H9 (cell line): ENCODE measurements at regions not wholly inside any gene's neighbourhood (a gene's known extent, or its start where the extent isn't known, plus 50 kb on each side); places are given as distances from the start of the nearest gene placed in this dataset.

Experiments
- DNase-seq: peaks from one replicate; pipeline ENCODE4 v3.0.0-alpha.2; 2017
- H2AFZ ChIP-seq: one replicate; pipeline ENCODE4 v1.6.1; 2013; ENCODE audit warnings: mild to moderate bottlenecking, low read length, control low read depth, moderate library complexity
- H2AK5ac ChIP-seq: 2 replicates; pipeline ENCODE4 v1.6.1; 2013; ENCODE audit warnings: low read length, control low read depth, mixed read lengths; ENCODE audit not compliant: insufficient read length
- H2BK120ac ChIP-seq: one replicate; pipeline ENCODE4 v1.6.1; 2013; ENCODE audit warnings: low read depth, mild to moderate bottlenecking, low read length, control low read depth, inconsistent platforms; ENCODE audit not compliant: poor library complexity, severe bottlenecking
- H2BK12ac ChIP-seq: 2 replicates; pipeline ENCODE4 v1.6.1; 2013; ENCODE audit warnings: low read length, control low read depth, mixed read lengths, low read depth; ENCODE audit not compliant: insufficient read length
- H2BK15ac ChIP-seq: 2 replicates; pipeline ENCODE4 v1.6.1; 2013; ENCODE audit warnings: low read depth, low read length, control low read depth
- H2BK20ac ChIP-seq: one replicate; pipeline ENCODE4 v1.6.1; 2013; ENCODE audit warnings: low read depth, mild to moderate bottlenecking, low read length, control low read depth, inconsistent platforms; ENCODE audit not compliant: poor library complexity, severe bottlenecking
- H2BK5ac ChIP-seq: 2 replicates; pipeline ENCODE4 v1.6.1; 2013; ENCODE audit warnings: low read length, control low read depth, mixed read lengths; ENCODE audit not compliant: insufficient read length
- H3K14ac ChIP-seq: 2 replicates; pipeline ENCODE4 v1.6.1; 2013; ENCODE audit warnings: low read length, control low read depth; ENCODE audit not compliant: insufficient read depth
- H3K18ac ChIP-seq: 2 replicates; pipeline ENCODE4 v1.6.1; 2013; ENCODE audit warnings: low read depth, mild to moderate bottlenecking, mixed read lengths, low read length, control low read depth; ENCODE audit not compliant: insufficient read length
- H3K23ac ChIP-seq: 2 replicates; pipeline ENCODE4 v1.6.1; 2013; ENCODE audit warnings: low read length, control low read depth, mixed read lengths, low read depth; ENCODE audit not compliant: insufficient read length
- H3K23me2 ChIP-seq: 2 replicates; pipeline ENCODE4 v1.6.1; 2013; ENCODE audit warnings: low read depth, mild to moderate bottlenecking, mixed read lengths, low read length, control low read depth; ENCODE audit not compliant: insufficient read length, poor library complexity, severe bottlenecking
- H3K27ac ChIP-seq: 2 replicates; pipeline ENCODE4 v1.5.1; 2013; ENCODE audit warnings: low read length, control low read depth, mixed read lengths, low read depth; ENCODE audit not compliant: insufficient read length
- H3K27me3 ChIP-seq: 2 replicates; pipeline ENCODE4 v1.6.1; 2013; ENCODE audit warnings: low read length, control low read depth, inconsistent platforms; ENCODE audit not compliant: insufficient read depth
- H3K4ac ChIP-seq: 2 replicates; pipeline ENCODE4 v1.6.1; 2013; ENCODE audit warnings: low read depth, mild to moderate bottlenecking, control low read depth, inconsistent platforms, low read length, moderate library complexity
- H3K4me1 ChIP-seq: 2 replicates; pipeline ENCODE4 v1.6.1; 2013; ENCODE audit warnings: low read length, control low read depth, inconsistent platforms; ENCODE audit not compliant: insufficient read depth
- H3K4me2 ChIP-seq: 2 replicates; pipeline ENCODE4 v1.6.1; 2013; ENCODE audit warnings: low read length, control low read depth, mixed read lengths; ENCODE audit not compliant: insufficient read length, insufficient read depth
- H3K56ac ChIP-seq: 2 replicates; pipeline ENCODE4 v1.6.1; 2013; ENCODE audit warnings: low read depth, mild to moderate bottlenecking, mixed read lengths, low read length, control low read depth; ENCODE audit not compliant: insufficient read length
- H3K79me1 ChIP-seq: 2 replicates; pipeline ENCODE4 v1.6.1; 2013; ENCODE audit warnings: low read depth, mild to moderate bottlenecking, moderate library complexity, low read length, control low read depth, inconsistent platforms; ENCODE audit not compliant: insufficient read depth, poor library complexity, severe bottlenecking
- H3K79me2 ChIP-seq: 2 replicates; pipeline ENCODE4 v1.6.1; 2013; ENCODE audit warnings: low read length, control low read depth, inconsistent platforms; ENCODE audit not compliant: insufficient read depth
- H3K9ac ChIP-seq: 2 replicates; pipeline ENCODE4 v1.6.1; 2013; ENCODE audit warnings: low read length, control low read depth, mixed read lengths; ENCODE audit not compliant: insufficient read length; ENCODE audit errors: extremely low read depth
- H3K9me3 ChIP-seq: one replicate; pipeline ENCODE4 v1.6.1; 2013; ENCODE audit warnings: low read depth, low read length, inconsistent platforms; ENCODE audit not compliant: control insufficient read depth
- H3T11ph ChIP-seq: one replicate; pipeline ENCODE4 v1.6.1; 2013; ENCODE audit warnings: mild to moderate bottlenecking, low read length, control low read depth, inconsistent platforms
- H4K20me1 ChIP-seq: one replicate; pipeline ENCODE4 v1.6.1; 2013; ENCODE audit not compliant: control insufficient read depth, insufficient read length, insufficient read depth
- H4K5ac ChIP-seq: 2 replicates; pipeline ENCODE4 v1.6.1; 2013; ENCODE audit warnings: low read depth, mild to moderate bottlenecking, mixed read lengths, low read length, control low read depth; ENCODE audit not compliant: insufficient read length
- H4K8ac ChIP-seq: replicated peaks from 2 replicates; pipeline ENCODE4 v1.6.1; 2013; ENCODE audit warnings: low read length, control low read depth, mixed read lengths, low read depth; ENCODE audit not compliant: insufficient read length
- H4K91ac ChIP-seq: 2 replicates; pipeline ENCODE4 v1.6.1; 2013; ENCODE audit warnings: low read depth, mild to moderate bottlenecking, moderate library complexity, mixed read lengths, low read length, control low read depth; ENCODE audit not compliant: insufficient read length
- H3K27ac Mint-ChIP-seq, 3 experiments: 2 replicates in 2 of 3; 3 replicates in 1 of 3; pipeline ENCODE4 v1.8.0; 2020 to 2021; ENCODE audit warnings: mixed read lengths in 3 of 3, mild to moderate bottlenecking in 1 of 3, moderate library complexity in 1 of 3
- H3K27me3 Mint-ChIP-seq: 2 replicates; pipeline ENCODE4 v1.8.0; 2021; ENCODE audit warnings: low read depth, mild to moderate bottlenecking, moderate library complexity, mixed read lengths
- H3K36me3 Mint-ChIP-seq, 3 experiments: 2 replicates in 2 of 3; 3 replicates in 1 of 3; pipeline ENCODE4 v1.8.0; 2020 to 2021; ENCODE audit warnings: low read depth in 3 of 3, mixed read lengths in 3 of 3; ENCODE audit not compliant: insufficient read depth in 1 of 3
- H3K4me1 Mint-ChIP-seq, 2 experiments: 2 replicates each; pipeline ENCODE4 v1.8.0; 2020; ENCODE audit warnings: mixed read lengths in 2 of 2
- H3K4me3 Mint-ChIP-seq, 2 experiments: 2 replicates in 1 of 2; 3 replicates in 1 of 2; pipeline ENCODE4 v1.8.0; 2020 to 2021; ENCODE audit warnings: mild to moderate bottlenecking in 2 of 2, mixed read lengths in 2 of 2, moderate library complexity in 1 of 2
- H3K9me3 Mint-ChIP-seq, 2 experiments: 2 replicates in 1 of 2; 3 replicates in 1 of 2; pipeline ENCODE4 v1.8.0; 2020; ENCODE audit warnings: mild to moderate bottlenecking in 2 of 2, mixed read lengths in 2 of 2, moderate library complexity in 1 of 2
- WGBS: extraction: QIAGEN DNeasy Blood & Tissue Kit; methylation state at CpG from one replicate; pipeline ENCODE4 v1.1.7; 2013; ENCODE audit warnings: missing lambda C conversion rate, low lambda C conversion rate, mixed read lengths; ENCODE audit not compliant: insufficient read length; ENCODE audit errors: extremely low coverage; 5-methylcytosine and 5-hydroxymethylcytosine counted together
- TF ChIP-seq, protein P1 (sequence below): fragments of 200-600 bp; sonication (generic); conservative IDR thresholded peaks from 3 replicates; pipeline ENCODE4 v1.8.0; 2021; ENCODE audit warnings: antibody characterized with exemption, mild to moderate bottlenecking

- Histone ChIP-seq H2BK12ac (no peak overlapping the region), H2BK15ac (no peak overlapping the region), H3K4ac (no peak overlapping the region), H2AFZ (no peak overlapping the region), H4K91ac (no peak overlapping the region), H2BK20ac (no peak overlapping the region), H3T11ph (no peak overlapping the region), H3K9ac (no peak overlapping the region), H3K4me2 (no peak overlapping the region), H3K14ac (no peak overlapping the region), H3K27me3 (no peaks in the 10 kb centered on the region), H2AK5ac (no peak overlapping the region), H4K8ac (no peak overlapping the region), H2BK120ac (no peak overlapping the region), H4K5ac (no peak overlapping the region), H3K9me3 (no peaks in the 10 kb centered on the region), H3K27ac (no peak overlapping the region), H3K79me1 (no peaks in the 10 kb centered on the region), H3K79me2 (no peaks in the 10 kb centered on the region), H3K18ac (no peak overlapping the region), H3K56ac (no peak overlapping the region), H3K4me1 (peaks cover 4% of the 10 kb centered on the region; the same call in 1 of the 2 replicates), H2BK5ac (no peak overlapping the region), H4K20me1 (no peaks in the 10 kb centered on the region), H3K23ac (no peak overlapping the region), H3K23me2 (no peaks in the 10 kb centered on the region)
- no peak overlapping the region for H3K4me3 Mint-ChIP-seq
- peaks cover 3 to 8% of the 10 kb centered on the region in 2 experiments; a peak in 4 of 5 replicates for H3K9me3 Mint-ChIP-seq
- H3K27me3 Mint-ChIP-seq = no peaks in the 10 kb centered on the region
- no peak overlapping the region for H3K27ac Mint-ChIP-seq
- no CpG with 5 or more reads among the region's 2 CpGs for WGBS
- peaks cover 0 to 5% (median 1%) of the 10 kb centered on the region in 3 experiments; a peak in 2 of 7 replicates for H3K36me3 Mint-ChIP-seq
- TF ChIP-seq, protein P1, sequence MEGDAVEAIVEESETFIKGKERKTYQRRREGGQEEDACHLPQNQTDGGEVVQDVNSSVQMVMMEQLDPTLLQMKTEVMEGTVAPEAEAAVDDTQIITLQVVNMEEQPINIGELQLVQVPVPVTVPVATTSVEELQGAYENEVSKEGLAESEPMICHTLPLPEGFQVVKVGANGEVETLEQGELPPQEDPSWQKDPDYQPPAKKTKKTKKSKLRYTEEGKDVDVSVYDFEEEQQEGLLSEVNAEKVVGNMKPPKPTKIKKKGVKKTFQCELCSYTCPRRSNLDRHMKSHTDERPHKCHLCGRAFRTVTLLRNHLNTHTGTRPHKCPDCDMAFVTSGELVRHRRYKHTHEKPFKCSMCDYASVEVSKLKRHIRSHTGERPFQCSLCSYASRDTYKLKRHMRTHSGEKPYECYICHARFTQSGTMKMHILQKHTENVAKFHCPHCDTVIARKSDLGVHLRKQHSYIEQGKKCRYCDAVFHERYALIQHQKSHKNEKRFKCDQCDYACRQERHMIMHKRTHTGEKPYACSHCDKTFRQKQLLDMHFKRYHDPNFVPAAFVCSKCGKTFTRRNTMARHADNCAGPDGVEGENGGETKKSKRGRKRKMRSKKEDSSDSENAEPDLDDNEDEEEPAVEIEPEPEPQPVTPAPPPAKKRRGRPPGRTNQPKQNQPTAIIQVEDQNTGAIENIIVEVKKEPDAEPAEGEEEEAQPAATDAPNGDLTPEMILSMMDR = no peak
- no peak for DNase-seq
- H3K4me1 Mint-ChIP-seq = peaks cover 19 to 23% of the 10 kb centered on the region in 2 experiments
These were observed 130.8 kb downstream of the CAPZA3 start for GRCh38 chr12:18868717-18869116.
